Cardiac fibroblast (primary cell): ENCODE measurements at regions not wholly inside any gene's neighbourhood (a gene's known extent, or its start where the extent isn't known, plus 50 kb on each side); places are given as distances from the start of the nearest gene placed in this dataset.
"Not testable (repeated sequence)": the region's sequence is repeated elsewhere in the genome, so short reads cannot be mapped to it uniquely, and the experiment has no call there.

Experiments used
- DNase-seq, 2 donors: peaks; one replicate each; pipeline versions ENCODE4 v3.0.0 to v3.0.0-alpha.2; 2010; ENCODE audit warnings: low read depth in 2 of 2
- H3K4me3 ChIP-seq, 2 donors: replicated peaks in 1 of 2; 1 replicate in 1 of 2; 2 replicates in 1 of 2; pipeline ENCODE4 v1.5.1; 2011; ENCODE audit warnings: low read depth in 2 of 2, low read length in 2 of 2, mild to moderate bottlenecking in 2 of 2, moderate library complexity in 1 of 2
- TF ChIP-seq, protein P1 (sequence below): IDR thresholded peaks from one replicate; pipeline ENCODE4 v1.5.1; 2011; ENCODE audit warnings: low read depth, mild to moderate bottlenecking, low read length, inconsistent platforms

DNA sequence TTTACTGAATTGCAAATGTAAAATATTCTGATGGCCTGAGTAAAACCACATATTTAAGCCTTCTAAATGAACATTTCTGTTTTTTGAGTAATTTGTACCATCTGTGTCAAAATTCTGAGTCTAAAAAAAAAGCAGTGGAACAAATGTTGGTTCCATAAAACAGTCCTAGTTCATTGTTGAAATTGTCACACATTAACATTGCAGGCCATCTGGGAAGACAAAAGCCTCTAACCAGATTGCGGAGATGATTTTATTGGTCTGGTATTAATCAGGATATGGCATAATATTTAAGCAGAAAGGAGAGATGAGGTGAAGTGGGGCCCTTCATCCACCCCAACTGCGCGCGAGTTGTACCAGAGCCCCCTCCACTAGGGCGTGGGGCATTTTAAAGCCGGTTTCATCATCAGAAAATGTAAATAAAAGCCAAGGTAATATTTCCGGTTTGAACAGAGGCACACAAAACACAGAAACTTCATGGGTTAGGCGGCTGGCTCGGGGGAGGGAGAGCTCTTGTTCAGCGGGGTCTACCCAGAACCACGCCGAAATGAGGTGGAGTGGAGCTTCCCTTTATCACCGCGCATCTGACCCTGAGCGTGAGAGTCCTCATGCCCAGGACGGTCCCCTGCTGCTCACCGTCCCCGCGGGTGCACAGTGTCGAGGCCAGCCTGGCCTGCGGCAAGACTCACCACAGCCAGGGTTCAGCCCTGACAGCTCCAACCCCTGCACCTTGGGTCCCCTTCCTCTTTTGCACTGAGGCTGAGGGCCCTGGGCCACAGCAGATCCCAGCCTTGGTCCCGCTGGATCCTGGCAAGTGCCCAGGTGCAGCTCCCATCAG lies 169.2 kb downstream of the URI1 start:
- no peak for DNase-seq
- no peak overlapping the region for H3K4me3 ChIP-seq
- TF ChIP-seq, protein P1, sequence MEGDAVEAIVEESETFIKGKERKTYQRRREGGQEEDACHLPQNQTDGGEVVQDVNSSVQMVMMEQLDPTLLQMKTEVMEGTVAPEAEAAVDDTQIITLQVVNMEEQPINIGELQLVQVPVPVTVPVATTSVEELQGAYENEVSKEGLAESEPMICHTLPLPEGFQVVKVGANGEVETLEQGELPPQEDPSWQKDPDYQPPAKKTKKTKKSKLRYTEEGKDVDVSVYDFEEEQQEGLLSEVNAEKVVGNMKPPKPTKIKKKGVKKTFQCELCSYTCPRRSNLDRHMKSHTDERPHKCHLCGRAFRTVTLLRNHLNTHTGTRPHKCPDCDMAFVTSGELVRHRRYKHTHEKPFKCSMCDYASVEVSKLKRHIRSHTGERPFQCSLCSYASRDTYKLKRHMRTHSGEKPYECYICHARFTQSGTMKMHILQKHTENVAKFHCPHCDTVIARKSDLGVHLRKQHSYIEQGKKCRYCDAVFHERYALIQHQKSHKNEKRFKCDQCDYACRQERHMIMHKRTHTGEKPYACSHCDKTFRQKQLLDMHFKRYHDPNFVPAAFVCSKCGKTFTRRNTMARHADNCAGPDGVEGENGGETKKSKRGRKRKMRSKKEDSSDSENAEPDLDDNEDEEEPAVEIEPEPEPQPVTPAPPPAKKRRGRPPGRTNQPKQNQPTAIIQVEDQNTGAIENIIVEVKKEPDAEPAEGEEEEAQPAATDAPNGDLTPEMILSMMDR: no peak

DNA sequence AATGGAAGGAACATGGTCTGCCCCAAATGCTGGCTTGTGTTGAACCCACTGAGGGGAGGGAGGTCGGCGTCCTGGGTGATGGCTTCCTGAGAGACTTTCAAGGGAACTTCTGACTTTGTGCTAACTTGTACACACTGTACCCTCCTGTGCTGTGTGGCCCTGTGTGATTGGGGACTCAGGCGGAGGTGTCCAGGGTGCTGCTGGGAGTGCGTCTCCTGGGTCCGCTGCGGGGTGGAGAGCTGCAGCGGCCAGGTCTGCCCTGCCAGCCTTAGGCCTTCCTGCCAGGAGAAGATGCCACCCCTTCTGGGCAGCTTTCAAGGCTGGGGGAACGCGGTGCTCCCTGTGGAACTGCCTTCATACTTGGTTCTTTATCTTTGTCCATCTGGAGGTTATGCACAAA lies 170.1 kb downstream of the URI1 start:
- DNase-seq: no peak
- TF ChIP-seq, protein P1: no peak
- H3K4me3 ChIP-seq: no peak overlapping the region

DNA sequence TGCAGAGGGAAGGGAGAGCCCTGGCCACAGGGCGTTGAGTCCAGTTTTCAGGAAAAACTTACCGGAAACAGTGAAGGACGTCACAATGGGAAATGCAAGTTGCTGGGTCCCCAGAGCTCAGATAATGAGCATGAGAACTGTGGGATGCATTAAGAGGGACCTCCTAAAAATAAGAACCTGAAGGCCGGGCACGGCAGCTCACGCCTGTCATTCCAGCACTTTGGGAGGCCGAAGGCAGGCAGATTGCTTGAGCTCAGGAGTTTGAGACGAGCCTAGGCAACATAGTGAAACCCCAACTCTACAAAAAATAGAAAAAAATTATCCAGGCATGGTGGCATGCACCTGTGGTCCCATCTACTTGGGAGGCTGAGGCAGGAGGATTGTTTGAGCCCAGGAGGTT lies 170.6 kb downstream of the URI1 start:
- no peak overlapping the region for H3K4me3 ChIP-seq
- no peak for DNase-seq
- TF ChIP-seq, protein P1: no peak

DNA sequence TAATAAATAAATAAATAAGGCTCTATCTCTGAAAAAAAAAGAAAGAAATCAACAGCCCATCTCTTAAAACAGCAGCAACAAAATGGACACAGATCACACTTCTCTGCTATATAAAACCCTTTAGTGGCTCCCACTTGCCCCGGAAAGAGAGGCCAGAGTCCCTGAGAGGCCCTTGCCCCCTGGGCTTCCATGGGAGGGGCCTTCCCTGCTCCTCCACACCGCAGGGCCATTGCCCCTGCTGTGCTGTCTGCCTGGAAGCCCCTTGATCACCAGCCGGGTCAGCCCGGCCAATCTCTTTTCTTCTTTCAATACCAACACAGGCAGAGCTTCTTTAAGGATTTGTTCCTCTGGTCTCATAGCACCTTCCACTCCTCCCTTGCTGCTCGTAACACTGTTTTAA lies 171.1 kb downstream of the URI1 start:
- TF ChIP-seq, protein P1: no peak
- no peak for DNase-seq

DNA sequence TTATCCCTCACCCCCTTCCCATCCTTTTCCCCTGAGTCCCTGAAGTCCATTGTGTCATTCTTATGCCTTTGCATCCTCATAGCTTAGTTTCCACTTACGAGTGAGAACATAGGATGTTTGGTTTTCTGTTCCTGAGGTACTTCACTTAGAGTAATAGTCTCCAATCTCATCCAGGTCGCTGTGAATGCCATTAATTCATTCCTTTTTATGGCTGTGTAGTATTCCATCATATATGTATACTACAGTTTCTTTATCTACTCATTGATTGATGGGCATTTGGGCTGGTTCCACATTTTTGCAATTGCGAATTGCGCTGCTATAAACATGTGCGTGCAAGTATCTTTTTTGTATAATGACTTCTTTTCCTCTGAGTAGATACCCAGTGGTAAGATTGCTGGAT lies 172.1 kb downstream of the URI1 start:
- not testable (repeated sequence) for H3K4me3 ChIP-seq, DNase-seq

More for the DNA sequence above, 171.1 kb downstream of the URI1 start:
- H3K4me3 ChIP-seq: no peak overlapping the region

DNA sequence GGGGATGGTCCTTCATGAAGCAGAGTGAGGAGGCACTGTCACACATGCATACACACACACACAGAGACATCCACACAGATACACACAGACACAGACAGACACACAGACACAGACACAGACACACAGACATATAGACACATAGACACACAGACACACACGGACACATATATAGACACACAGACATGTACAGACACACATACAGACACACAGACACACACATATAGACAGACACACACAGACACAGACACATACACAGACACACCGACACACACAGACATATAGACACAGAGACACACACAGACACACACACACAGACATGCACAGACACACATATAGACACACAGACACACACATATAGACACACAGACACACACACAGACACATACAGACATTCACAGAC lies 173.9 kb downstream of the URI1 start:
- no peak overlapping the region for H3K4me3 ChIP-seq
- no peak for DNase-seq
- TF ChIP-seq, protein P1: no peak

DNA sequence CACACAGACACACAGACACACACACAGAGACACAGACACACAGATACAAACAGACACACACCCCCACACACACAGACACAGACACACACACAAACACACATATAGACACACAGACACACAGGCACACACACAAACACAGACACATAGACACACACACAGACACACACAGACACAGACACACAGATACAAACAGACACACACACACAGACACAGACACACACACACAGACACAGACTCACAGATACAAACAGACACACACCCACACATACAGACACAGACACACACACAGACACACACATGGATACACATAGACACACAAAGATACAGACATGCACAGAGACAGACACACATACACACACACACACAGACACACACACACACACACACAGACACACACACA lies 174.5 kb downstream of the URI1 start:
- no peak overlapping the region for H3K4me3 ChIP-seq
- TF ChIP-seq, protein P1: no peak
- no peak for DNase-seq
